SK-N-SH (cell line): ENCODE measurements at regions not wholly inside any gene's neighbourhood (a gene's known extent, or its start where the extent isn't known, plus 50 kb on each side); places are given as distances from the start of the nearest gene placed in this dataset.

ENCODE experiments used
- CTCF ChIA-PET: fragments of 300-600, 350-600 bp; formaldehyde crosslinking; extraction: SDS; loops from one replicate; lab custom pipeline; 2021; lab: Yijun Ruan, JAX
- POLR2A ChIA-PET: fragments of 350-600 bp; sonication (Branson Sonifier 250); formaldehyde crosslinking; extraction: SDS; loops from one replicate; lab custom pipeline; 2020; ENCODE audit warnings: antibody characterized with exemption, inconsistent platforms; lab: Yijun Ruan, JAX
- DNase-seq: peaks from one replicate; pipeline ENCODE4 v3.0.0; 2012
- H2AFZ ChIP-seq: fragments of 200-600 bp; sonication (generic); 2 replicates; pipeline ENCODE4 v1.8.1; 2016; ENCODE audit warnings: antibody characterized with exemption, mild to moderate bottlenecking, low read depth
- H3F3A ChIP-seq: fragments of 200-600 bp; sonication (generic); replicated peaks from 2 replicates; pipeline ENCODE3; 2016; ENCODE audit warnings: antibody characterized with exemption, mild to moderate bottlenecking; ENCODE audit not compliant: insufficient read depth
- H3K27ac ChIP-seq, 2 experiments: fragments of 200-500 bp in 1 of 2; fragments of 200-600 bp in 1 of 2; sonication (Bioruptor generic) in 1 of 2; sonication (generic), shearing (Covaris generic) in 1 of 2; 2 replicates each; pipeline versions ENCODE4 v1.5.1 to v1.6.1; 2014 to 2016; ENCODE audit warnings: low read depth in 2 of 2, inconsistent platforms in 1 of 2, low read length in 1 of 2, mild to moderate bottlenecking in 1 of 2, mixed read lengths in 1 of 2
- H3K27me3 ChIP-seq: fragments of 200-600 bp; sonication (generic), shearing (Covaris generic); 2 replicates; pipeline ENCODE4 v1.6.1; 2016; ENCODE audit warnings: mixed run types; ENCODE audit not compliant: insufficient read depth
- H3K36me3 ChIP-seq, 2 experiments: fragments of 200-500 bp in 1 of 2; fragments of 200-600 bp in 1 of 2; sonication (Bioruptor generic) in 1 of 2; sonication (generic) in 1 of 2; replicated peaks in 1 of 2; 2 replicates each; pipeline versions ENCODE3 to v1.5.1; 2014 to 2016; ENCODE audit warnings: low read length in 1 of 2, mild to moderate bottlenecking in 1 of 2; ENCODE audit not compliant: insufficient read depth in 2 of 2, control insufficient read depth in 1 of 2
- H3K4me1 ChIP-seq, 2 experiments: fragments of 200-500 bp in 1 of 2; fragments of 200-600 bp in 1 of 2; sonication (Bioruptor generic) in 1 of 2; sonication (generic), shearing (Covaris generic) in 1 of 2; 2 replicates each; pipeline versions ENCODE4 v1.5.1 to v1.6.1; 2014 to 2016; ENCODE audit warnings: low read depth in 1 of 2, low read length in 1 of 2, mixed run types in 1 of 2; ENCODE audit not compliant: insufficient read depth in 2 of 2, control insufficient read depth in 1 of 2
- H3K4me2 ChIP-seq: fragments of 200-600 bp; sonication (generic), shearing (Covaris generic); 2 replicates; pipeline ENCODE4 v1.6.1; 2017; ENCODE audit warnings: mixed run types
- H3K4me3 ChIP-seq, 2 experiments: fragments of 200-500 bp in 1 of 2; fragments of 200-600 bp in 1 of 2; sonication (Bioruptor generic) in 1 of 2; sonication (generic), shearing (Covaris generic) in 1 of 2; 2 replicates each; pipeline versions ENCODE4 v1.5.1 to v1.8.1; 2014 to 2016; ENCODE audit warnings: low read depth in 2 of 2, inconsistent platforms in 1 of 2, low read length in 1 of 2, mild to moderate bottlenecking in 1 of 2, mixed read lengths in 1 of 2, moderate library complexity in 1 of 2
- H3K79me2 ChIP-seq: fragments of 200-600 bp; sonication (generic); 2 replicates; pipeline ENCODE4 v1.8.1; 2017; ENCODE audit warnings: mild to moderate bottlenecking; ENCODE audit not compliant: insufficient read depth
- H3K9ac ChIP-seq: fragments of 200-600 bp; sonication (generic); 2 replicates; pipeline ENCODE4 v1.6.1; 2017; ENCODE audit warnings: mixed run types
- H3K9me2 ChIP-seq: fragments of 200-600 bp; sonication (generic); 2 replicates; pipeline ENCODE4 v1.6.1; 2017; ENCODE audit warnings: mixed run types
- H3K9me3 ChIP-seq: fragments of 200-600 bp; sonication (generic); 2 replicates; pipeline ENCODE4 v1.6.1; 2017; ENCODE audit warnings: mixed run types, mild to moderate bottlenecking, moderate library complexity
- H4K20me1 ChIP-seq: fragments of 200-600 bp; sonication (generic); 2 replicates; pipeline ENCODE4 v1.6.1; 2017; ENCODE audit warnings: mild to moderate bottlenecking, mixed run types; ENCODE audit not compliant: insufficient read depth
- CHD2 ChIP-seq: fragments of 150-350 bp; IDR thresholded peaks from 2 replicates; pipeline ENCODE4 v1.6.1; 2018; ENCODE audit warnings: low read length; ENCODE audit not compliant: partially characterized antibody
- CTCF ChIP-seq: fragments of 200-600 bp; sonication (generic); IDR thresholded peaks from 2 replicates; pipeline ENCODE4 v1.6.1; 2017; ENCODE audit warnings: antibody characterized with exemption, mild to moderate bottlenecking, moderate library complexity
- EZH2phosphoT487 ChIP-seq: fragments of 200-600 bp; sonication (generic); IDR thresholded peaks from 2 replicates; pipeline ENCODE4 v1.6.1; 2017; ENCODE audit warnings: low read depth, mixed run types, mild to moderate bottlenecking, antibody characterized with exemption, moderate library complexity, borderline replicate concordance
- FOXM1 ChIP-seq: IDR thresholded peaks from 2 replicates; pipeline ENCODE4 v1.4.0; 2012; ENCODE audit warnings: low read depth, mild to moderate bottlenecking
- MAX ChIP-seq: IDR thresholded peaks from 2 replicates; pipeline ENCODE4 v1.4.0; 2012; ENCODE audit warnings: low read depth
- NRF1 ChIP-seq: IDR thresholded peaks from 2 replicates; pipeline ENCODE4 v1.6.1; 2012; ENCODE audit warnings: low read depth, mild to moderate bottlenecking, low read length
- PBX3 ChIP-seq: IDR thresholded peaks from 2 replicates; pipeline ENCODE4; 2012
- RXRA ChIP-seq: IDR thresholded peaks from 2 replicates; pipeline ENCODE4 v1.4.0; 2012; ENCODE audit warnings: low read depth, mild to moderate bottlenecking, borderline replicate concordance
- SIN3A ChIP-seq: IDR thresholded peaks from 2 replicates; pipeline ENCODE4 v1.6.1; 2012; ENCODE audit warnings: low read depth, mild to moderate bottlenecking, low read length, moderate library complexity, borderline replicate concordance
- SMC3 ChIP-seq: IDR thresholded peaks from 2 replicates; pipeline ENCODE4 v1.6.1; 2012; ENCODE audit warnings: low read depth, low read length, improper control_type of control experiment
- TAF1 ChIP-seq: IDR thresholded peaks from 2 replicates; pipeline ENCODE4 v1.6.1; 2012; ENCODE audit warnings: low read depth, mild to moderate bottlenecking, low read length, moderate library complexity, borderline replicate concordance
- YY1 ChIP-seq: IDR thresholded peaks from 2 replicates; pipeline ENCODE4 v1.4.0; 2012; ENCODE audit warnings: low read depth, mild to moderate bottlenecking
- WGBS: methylation state at CpG from one replicate; pipeline ENCODE4 v1.1.6; 2017; ENCODE audit warnings: low lambda C conversion rate; 5-methylcytosine and 5-hydroxymethylcytosine counted together
- TF ChIP-seq, protein P1 (sequence below): IDR thresholded peaks from 2 replicates; pipeline ENCODE4 v1.6.1; 2012; ENCODE audit warnings: mild to moderate bottlenecking, low read depth, low read length, moderate library complexity

DNA sequence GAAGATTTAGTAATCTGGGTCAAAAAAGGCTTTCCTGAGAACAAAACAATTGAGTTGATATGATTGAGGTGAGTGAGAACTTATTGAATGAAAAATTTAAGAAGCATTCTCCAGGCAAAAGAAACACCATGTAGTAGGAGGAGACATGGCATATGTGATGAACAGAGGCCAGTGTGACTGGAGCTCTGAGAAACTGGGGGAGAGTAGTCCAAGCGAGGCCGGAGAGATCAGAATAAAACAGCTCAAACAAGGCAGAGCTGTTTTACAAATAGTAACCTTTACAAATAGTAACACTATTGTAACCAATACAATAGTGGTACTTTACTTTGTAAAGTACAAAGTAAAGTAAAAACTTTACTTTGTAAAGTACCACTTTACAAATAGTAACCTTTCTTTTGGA, 1159.1 kb downstream of the PCDH9 start:
- H3K9me3 ChIP-seq: no peaks in the 10 kb centered on the region
- ChIA-PET POLR2A (no interaction called here), CTCF (no interaction called here)
- TF ChIP-seq CTCF (no peak), FOXM1 (no peak), SIN3A (no peak), CHD2 (no peak), EZH2phosphoT487 (no peak), YY1 (no peak), SMC3 (no peak), PBX3 (no peak), NRF1 (no peak)
- TF ChIP-seq, protein P1, sequence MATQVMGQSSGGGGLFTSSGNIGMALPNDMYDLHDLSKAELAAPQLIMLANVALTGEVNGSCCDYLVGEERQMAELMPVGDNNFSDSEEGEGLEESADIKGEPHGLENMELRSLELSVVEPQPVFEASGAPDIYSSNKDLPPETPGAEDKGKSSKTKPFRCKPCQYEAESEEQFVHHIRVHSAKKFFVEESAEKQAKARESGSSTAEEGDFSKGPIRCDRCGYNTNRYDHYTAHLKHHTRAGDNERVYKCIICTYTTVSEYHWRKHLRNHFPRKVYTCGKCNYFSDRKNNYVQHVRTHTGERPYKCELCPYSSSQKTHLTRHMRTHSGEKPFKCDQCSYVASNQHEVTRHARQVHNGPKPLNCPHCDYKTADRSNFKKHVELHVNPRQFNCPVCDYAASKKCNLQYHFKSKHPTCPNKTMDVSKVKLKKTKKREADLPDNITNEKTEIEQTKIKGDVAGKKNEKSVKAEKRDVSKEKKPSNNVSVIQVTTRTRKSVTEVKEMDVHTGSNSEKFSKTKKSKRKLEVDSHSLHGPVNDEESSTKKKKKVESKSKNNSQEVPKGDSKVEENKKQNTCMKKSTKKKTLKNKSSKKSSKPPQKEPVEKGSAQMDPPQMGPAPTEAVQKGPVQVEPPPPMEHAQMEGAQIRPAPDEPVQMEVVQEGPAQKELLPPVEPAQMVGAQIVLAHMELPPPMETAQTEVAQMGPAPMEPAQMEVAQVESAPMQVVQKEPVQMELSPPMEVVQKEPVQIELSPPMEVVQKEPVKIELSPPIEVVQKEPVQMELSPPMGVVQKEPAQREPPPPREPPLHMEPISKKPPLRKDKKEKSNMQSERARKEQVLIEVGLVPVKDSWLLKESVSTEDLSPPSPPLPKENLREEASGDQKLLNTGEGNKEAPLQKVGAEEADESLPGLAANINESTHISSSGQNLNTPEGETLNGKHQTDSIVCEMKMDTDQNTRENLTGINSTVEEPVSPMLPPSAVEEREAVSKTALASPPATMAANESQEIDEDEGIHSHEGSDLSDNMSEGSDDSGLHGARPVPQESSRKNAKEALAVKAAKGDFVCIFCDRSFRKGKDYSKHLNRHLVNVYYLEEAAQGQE: no peak
- no peaks in the 10 kb centered on the region for H3K79me2 ChIP-seq
- H3K36me3 ChIP-seq: peaks cover 0 to 4% of the 10 kb centered on the region in 2 experiments
- H3K4me1 ChIP-seq: no peaks in the 10 kb centered on the region
- no peak overlapping the region for H3K9ac ChIP-seq
- no peaks in the 10 kb centered on the region for H4K20me1 ChIP-seq
- DNase-seq: no peak
- WGBS: 96% methylated on average over 2 of the region's 2 CpGs
- H2AFZ ChIP-seq: no peak overlapping the region; the same call in 1 of the 2 replicates
- H3K9me2 ChIP-seq: peaks cover 4% of the 10 kb centered on the region; the same call in 1 of the 2 replicates
- no peaks in the 10 kb centered on the region for H3F3A ChIP-seq
- no peak overlapping the region for H3K4me3 ChIP-seq
- H3K4me2 ChIP-seq: no peak overlapping the region
- H3K27ac ChIP-seq: no peak overlapping the region
- no peaks in the 10 kb centered on the region for H3K27me3 ChIP-seq

- TF ChIP-seq CTCF (no peak), MAX (no peak), TAF1 (no peak), NRF1 (no peak), RXRA (no peak)
- Histone ChIP-seq H3K4me2 (no peak overlapping the region), H3K4me3 (no peak overlapping the region), H3K27ac (no peak overlapping the region), H2AFZ (no peak overlapping the region), H3K9me2 (peaks cover 4% of the 10 kb centered on the region; the same call in 1 of the 2 replicates), H3K27me3 (no peaks in the 10 kb centered on the region), H3K9ac (no peak overlapping the region), H3K79me2 (no peaks in the 10 kb centered on the region), H4K20me1 (no peaks in the 10 kb centered on the region), H3K4me1 (no peaks in the 10 kb centered on the region), H3K36me3 (peaks cover 0 to 4% of the 10 kb centered on the region in 2 experiments), H3K9me3 (no peaks in the 10 kb centered on the region), H3F3A (no peaks in the 10 kb centered on the region)
- CTCF ChIA-PET: no interaction called here
- DNase-seq: no peak
- WGBS: 93% methylated on average over 1 of the region's 1 CpG
- POLR2A ChIA-PET: no interaction called here
Observed at GRCh38 chr13:66069570-66069969, 1160.6 kb downstream of the PCDH9 start.
